Fibroblast of lung (primary cell): ENCODE measurements at regions not wholly inside any gene's neighbourhood (a gene's known extent, or its start where the extent isn't known, plus 50 kb on each side); places are given as distances from the start of the nearest gene placed in this dataset.

Experiments
- DNase-seq, 2 donors: peaks; one replicate each; pipeline versions ENCODE4 v3.0.0 to v3.0.0-alpha.2; 2010; ENCODE audit warnings: low read depth in 2 of 2
- H2AFZ ChIP-seq: 2 replicates; pipeline ENCODE4 v1.5.1; 2012; ENCODE audit warnings: low read length, control low read depth, inconsistent platforms
- H3K27ac ChIP-seq: 2 replicates; pipeline ENCODE4 v1.5.1; 2011; ENCODE audit warnings: low read length, control low read depth; ENCODE audit not compliant: insufficient read depth
- H3K27me3 ChIP-seq: 2 replicates; pipeline ENCODE4 v1.5.1; 2011; ENCODE audit warnings: mild to moderate bottlenecking, low read length; ENCODE audit not compliant: control insufficient read depth, insufficient read depth
- H3K36me3 ChIP-seq: 2 replicates; pipeline ENCODE4 v1.5.1; 2011; ENCODE audit warnings: low read length; ENCODE audit not compliant: control insufficient read depth, insufficient read depth
- H3K4me1 ChIP-seq: 2 replicates; pipeline ENCODE4 v1.5.1; 2011; ENCODE audit warnings: low read length; ENCODE audit not compliant: control insufficient read depth, insufficient read depth; ENCODE audit errors: extremely low read depth
- H3K4me2 ChIP-seq: 2 replicates; pipeline ENCODE4 v1.5.1; 2011; ENCODE audit warnings: low read length, control low read depth; ENCODE audit not compliant: insufficient read depth; ENCODE audit errors: extremely low read depth
- H3K4me3 ChIP-seq, 4 experiments: fragments of 200-600 bp in 1 of 4; sonication (generic) in 1 of 4; replicated peaks in 1 of 4; 2 replicates each; pipeline ENCODE4 v1.5.1; 2011 to 2016; ENCODE audit warnings: low read length in 4 of 4, low read depth in 3 of 4, mild to moderate bottlenecking in 3 of 4, control low read depth in 2 of 4, inconsistent platforms in 1 of 4, mixed read lengths in 1 of 4; ENCODE audit not compliant: insufficient read depth in 1 of 4; ENCODE audit errors: control extremely low read depth in 1 of 4
- H3K79me2 ChIP-seq: 2 replicates; pipeline ENCODE4 v1.5.1; 2012; ENCODE audit warnings: mild to moderate bottlenecking, low read length, inconsistent platforms; ENCODE audit not compliant: control insufficient read depth, insufficient read depth
- H3K9ac ChIP-seq: 2 replicates; pipeline ENCODE4 v1.5.1; 2011; ENCODE audit warnings: mild to moderate bottlenecking, low read length, control low read depth; ENCODE audit not compliant: insufficient read depth
- H3K9me3 ChIP-seq: 2 replicates; pipeline ENCODE4 v1.5.1; 2012; ENCODE audit warnings: low read depth, low read length; ENCODE audit not compliant: control insufficient read depth, insufficient read depth
- H4K20me1 ChIP-seq: 2 replicates; pipeline ENCODE4 v1.5.1; 2011; ENCODE audit warnings: low read length; ENCODE audit not compliant: control insufficient read depth, insufficient read depth; ENCODE audit errors: extremely low read depth
- EZH2 ChIP-seq: IDR thresholded peaks from 2 replicates; pipeline ENCODE4 v1.5.1; 2012; ENCODE audit warnings: low read length, control low read depth, mild to moderate bottlenecking; ENCODE audit errors: missing control alignments
- TF ChIP-seq, protein P1 (sequence below), 2 donors: IDR thresholded peaks in 1 of 2; conservative IDR thresholded peaks in 1 of 2; 1 replicate in 1 of 2; 2 replicates in 1 of 2; pipeline ENCODE4 v1.5.1; 2011 to 2012; ENCODE audit warnings: low read length in 2 of 2, control low read depth in 1 of 2, inconsistent platforms in 1 of 2, low read depth in 1 of 2, mild to moderate bottlenecking in 1 of 2

- Histone ChIP-seq H3K9me3 (no peaks in the 10 kb centered on the region), H3K27ac (no peak overlapping the region), H3K4me2 (no peak overlapping the region), H3K4me3 (no peak overlapping the region), H3K4me1 (no peaks in the 10 kb centered on the region), H2AFZ (no peak overlapping the region), H3K9ac (no peak overlapping the region), H4K20me1 (no peaks in the 10 kb centered on the region), H3K36me3 (no peaks in the 10 kb centered on the region), H3K27me3 (no peaks in the 10 kb centered on the region), H3K79me2 (no peaks in the 10 kb centered on the region)
- DNase-seq: peak in 1 of 2 donors; percentile 4
- TF ChIP-seq EZH2: no peak
- TF ChIP-seq, protein P1, sequence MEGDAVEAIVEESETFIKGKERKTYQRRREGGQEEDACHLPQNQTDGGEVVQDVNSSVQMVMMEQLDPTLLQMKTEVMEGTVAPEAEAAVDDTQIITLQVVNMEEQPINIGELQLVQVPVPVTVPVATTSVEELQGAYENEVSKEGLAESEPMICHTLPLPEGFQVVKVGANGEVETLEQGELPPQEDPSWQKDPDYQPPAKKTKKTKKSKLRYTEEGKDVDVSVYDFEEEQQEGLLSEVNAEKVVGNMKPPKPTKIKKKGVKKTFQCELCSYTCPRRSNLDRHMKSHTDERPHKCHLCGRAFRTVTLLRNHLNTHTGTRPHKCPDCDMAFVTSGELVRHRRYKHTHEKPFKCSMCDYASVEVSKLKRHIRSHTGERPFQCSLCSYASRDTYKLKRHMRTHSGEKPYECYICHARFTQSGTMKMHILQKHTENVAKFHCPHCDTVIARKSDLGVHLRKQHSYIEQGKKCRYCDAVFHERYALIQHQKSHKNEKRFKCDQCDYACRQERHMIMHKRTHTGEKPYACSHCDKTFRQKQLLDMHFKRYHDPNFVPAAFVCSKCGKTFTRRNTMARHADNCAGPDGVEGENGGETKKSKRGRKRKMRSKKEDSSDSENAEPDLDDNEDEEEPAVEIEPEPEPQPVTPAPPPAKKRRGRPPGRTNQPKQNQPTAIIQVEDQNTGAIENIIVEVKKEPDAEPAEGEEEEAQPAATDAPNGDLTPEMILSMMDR (conservative IDR thresholded peaks at IDR 0.05 in 1 of 2, IDR thresholded peaks at IDR 0.05 in 1 of 2; ENCODE audit: low read depth in 1 of 2, low read length in 2 of 2): no peak
Observed at GRCh38 chr6:145277358-145278086, 457.8 kb downstream of the EPM2A start.

GRCh38 chr6:145278163-145278807, 457.0 kb downstream of the EPM2A start:
- peak; percentile 5 to 78 for DNase-seq
- H3K4me3 ChIP-seq: no peak overlapping the region
- no peaks in the 10 kb centered on the region for H3K27me3 ChIP-seq
- no peak for TF ChIP-seq EZH2
- TF ChIP-seq, protein P1 (conservative IDR thresholded peaks at IDR 0.05 in 1 of 2, IDR thresholded peaks at IDR 0.05 in 1 of 2; ENCODE audit: low read depth in 1 of 2, low read length in 2 of 2): no peak
- H3K4me1 ChIP-seq: no peaks in the 10 kb centered on the region
- no peak overlapping the region for H3K27ac ChIP-seq
- no peak overlapping the region for H3K9ac ChIP-seq
- no peaks in the 10 kb centered on the region for H3K36me3 ChIP-seq
- no peak overlapping the region for H3K4me2 ChIP-seq
- no peaks in the 10 kb centered on the region for H3K9me3 ChIP-seq
- no peaks in the 10 kb centered on the region for H3K79me2 ChIP-seq
- H4K20me1 ChIP-seq: no peaks in the 10 kb centered on the region
- no peak overlapping the region for H2AFZ ChIP-seq

GRCh38 chr6:145279551-145279950, 455.8 kb downstream of the EPM2A start:
- no peak overlapping the region for H3K27ac ChIP-seq
- H3K4me2 ChIP-seq: no peak overlapping the region
- no peak for TF ChIP-seq EZH2
- TF ChIP-seq, protein P1 (conservative IDR thresholded peaks at IDR 0.05 in 1 of 2, IDR thresholded peaks at IDR 0.05 in 1 of 2; ENCODE audit: low read depth in 1 of 2, low read length in 2 of 2): no peak
- H3K4me1 ChIP-seq: no peaks in the 10 kb centered on the region
- no peaks in the 10 kb centered on the region for H3K79me2 ChIP-seq
- H3K9me3 ChIP-seq: no peaks in the 10 kb centered on the region
- no peak overlapping the region for H3K9ac ChIP-seq
- H3K36me3 ChIP-seq: no peaks in the 10 kb centered on the region
- no peak for DNase-seq
- no peak overlapping the region for H2AFZ ChIP-seq
- no peak overlapping the region for H3K4me3 ChIP-seq
- no peaks in the 10 kb centered on the region for H4K20me1 ChIP-seq
- no peaks in the 10 kb centered on the region for H3K27me3 ChIP-seq
